NB4 (cell line): ENCODE measurements at regions not wholly inside any gene's neighbourhood (a gene's known extent, or its start where the extent isn't known, plus 50 kb on each side); places are given as distances from the start of the nearest gene placed in this dataset.

Experiments used
- MYC ChIP-seq: IDR thresholded peaks from 2 replicates; pipeline ENCODE4 v1.6.1; 2011; ENCODE audit warnings: low read depth, low read length
- POLR2A ChIP-seq: IDR thresholded peaks from 2 replicates; pipeline ENCODE4 v1.6.1; 2011; ENCODE audit warnings: mild to moderate bottlenecking; ENCODE audit not compliant: insufficient read length; ENCODE audit errors: extremely low read depth
- TF ChIP-seq, protein P1 (sequence below): IDR thresholded peaks from one replicate; pipeline ENCODE4 v1.5.1; 2012; ENCODE audit warnings: low read depth, low read length
- TF ChIP-seq, protein P2 (sequence below): IDR thresholded peaks from 2 replicates; pipeline ENCODE4 v1.6.1; 2011; ENCODE audit warnings: low read depth, low read length

DNA sequence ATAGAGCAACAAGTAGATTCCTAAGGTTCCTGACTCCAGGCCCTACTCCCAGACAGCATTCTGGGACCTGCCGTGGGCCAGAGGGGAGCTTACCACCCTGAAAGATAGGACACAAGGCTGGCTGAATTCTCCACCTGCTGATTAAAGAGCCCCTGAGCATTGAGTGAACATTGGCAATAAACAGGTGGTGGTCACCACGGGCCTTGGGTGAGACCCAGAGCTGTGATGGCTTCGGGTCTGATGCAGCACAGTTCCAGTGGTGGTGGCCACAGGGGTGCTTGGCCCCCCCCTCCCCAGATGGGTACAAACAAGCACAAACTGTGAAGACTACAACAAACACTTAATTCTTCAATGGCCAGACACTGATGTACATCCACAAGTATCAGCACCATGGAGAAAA is 444.6 kb downstream of the GASK1B start:
- TF ChIP-seq, protein P1, sequence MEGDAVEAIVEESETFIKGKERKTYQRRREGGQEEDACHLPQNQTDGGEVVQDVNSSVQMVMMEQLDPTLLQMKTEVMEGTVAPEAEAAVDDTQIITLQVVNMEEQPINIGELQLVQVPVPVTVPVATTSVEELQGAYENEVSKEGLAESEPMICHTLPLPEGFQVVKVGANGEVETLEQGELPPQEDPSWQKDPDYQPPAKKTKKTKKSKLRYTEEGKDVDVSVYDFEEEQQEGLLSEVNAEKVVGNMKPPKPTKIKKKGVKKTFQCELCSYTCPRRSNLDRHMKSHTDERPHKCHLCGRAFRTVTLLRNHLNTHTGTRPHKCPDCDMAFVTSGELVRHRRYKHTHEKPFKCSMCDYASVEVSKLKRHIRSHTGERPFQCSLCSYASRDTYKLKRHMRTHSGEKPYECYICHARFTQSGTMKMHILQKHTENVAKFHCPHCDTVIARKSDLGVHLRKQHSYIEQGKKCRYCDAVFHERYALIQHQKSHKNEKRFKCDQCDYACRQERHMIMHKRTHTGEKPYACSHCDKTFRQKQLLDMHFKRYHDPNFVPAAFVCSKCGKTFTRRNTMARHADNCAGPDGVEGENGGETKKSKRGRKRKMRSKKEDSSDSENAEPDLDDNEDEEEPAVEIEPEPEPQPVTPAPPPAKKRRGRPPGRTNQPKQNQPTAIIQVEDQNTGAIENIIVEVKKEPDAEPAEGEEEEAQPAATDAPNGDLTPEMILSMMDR: no peak
- no peak for TF ChIP-seq MYC
- TF ChIP-seq POLR2A: no peak
- TF ChIP-seq, protein P2, sequence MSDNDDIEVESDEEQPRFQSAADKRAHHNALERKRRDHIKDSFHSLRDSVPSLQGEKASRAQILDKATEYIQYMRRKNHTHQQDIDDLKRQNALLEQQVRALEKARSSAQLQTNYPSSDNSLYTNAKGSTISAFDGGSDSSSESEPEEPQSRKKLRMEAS: no peak
